Dedifferentiated amniotic fluid mesenchymal stem cell (primary cell): ENCODE measurements at regions not wholly inside any gene's neighbourhood (a gene's known extent, or its start where the extent isn't known, plus 50 kb on each side); places are given as distances from the start of the nearest gene placed in this dataset.
"Not testable (repeated sequence)": the region's sequence is repeated elsewhere in the genome, so short reads cannot be mapped to it uniquely, and the experiment has no call there.

Source experiments
- DNase-seq: peaks from one replicate; pipeline ENCODE4 v3.0.0-alpha.2; 2016; ENCODE audit errors: extremely low spot score

DNA sequence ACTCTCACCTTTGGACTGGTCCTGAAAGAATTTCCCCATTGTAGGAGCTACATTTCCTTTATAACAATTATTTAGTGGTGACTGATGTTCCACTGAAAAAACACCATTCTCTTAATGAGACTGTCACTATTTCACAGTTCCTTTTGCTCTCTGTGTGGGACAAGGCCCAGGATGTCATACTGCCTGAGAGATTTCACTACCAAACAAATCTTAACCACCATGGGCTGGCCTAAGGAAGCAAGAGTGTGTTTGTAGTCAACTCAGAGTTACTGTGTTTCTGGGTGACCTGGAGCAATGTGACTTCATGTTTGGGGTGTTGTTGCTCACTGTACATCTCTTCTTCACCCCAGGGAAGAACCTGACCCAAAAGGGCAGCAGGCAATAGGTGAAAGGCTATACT, 50.1 kb upstream of the ZNF608 start:
- no peak for DNase-seq

DNA sequence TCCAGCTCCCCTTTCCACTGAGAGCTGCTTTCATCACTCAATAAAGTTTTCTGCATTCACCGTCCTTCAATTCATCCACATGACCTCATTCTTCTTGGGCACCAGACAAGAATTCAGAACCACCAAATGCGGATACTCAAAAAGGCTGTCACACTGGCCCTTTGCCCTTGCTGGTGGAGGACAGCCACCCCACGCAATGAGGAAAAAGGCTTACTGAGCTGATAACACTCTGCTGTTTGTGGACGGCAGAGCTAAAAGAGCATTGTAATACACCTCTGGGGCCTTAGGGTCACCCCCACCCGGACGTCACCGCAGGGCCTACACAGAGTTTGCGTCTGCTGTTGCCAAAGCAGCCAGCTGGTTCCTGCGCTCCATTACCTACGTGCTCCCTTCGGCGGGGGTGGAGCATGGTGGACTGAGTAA, 51.2 kb upstream of the ZNF608 start:
- no peak for DNase-seq

DNA sequence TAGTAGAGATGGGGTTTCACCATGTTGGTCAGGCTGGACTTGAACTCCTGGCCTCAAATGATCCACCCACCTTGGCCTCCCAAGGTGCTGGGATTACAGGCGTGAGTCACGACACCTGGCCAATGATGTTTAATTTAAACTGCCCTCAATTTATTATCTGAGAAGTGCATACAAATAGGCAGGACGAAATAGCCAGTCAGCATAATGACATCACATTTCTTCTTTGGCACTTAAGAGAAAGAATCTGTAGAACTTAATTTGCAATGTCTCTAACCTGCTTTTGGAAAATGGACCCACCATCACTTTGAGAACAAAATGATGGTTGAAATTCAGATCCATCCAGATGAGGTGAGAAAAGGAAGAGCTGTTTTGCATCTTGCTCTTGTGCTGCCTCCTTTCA, 52.5 kb upstream of the ZNF608 start:
- DNase-seq, result no peak

DNA sequence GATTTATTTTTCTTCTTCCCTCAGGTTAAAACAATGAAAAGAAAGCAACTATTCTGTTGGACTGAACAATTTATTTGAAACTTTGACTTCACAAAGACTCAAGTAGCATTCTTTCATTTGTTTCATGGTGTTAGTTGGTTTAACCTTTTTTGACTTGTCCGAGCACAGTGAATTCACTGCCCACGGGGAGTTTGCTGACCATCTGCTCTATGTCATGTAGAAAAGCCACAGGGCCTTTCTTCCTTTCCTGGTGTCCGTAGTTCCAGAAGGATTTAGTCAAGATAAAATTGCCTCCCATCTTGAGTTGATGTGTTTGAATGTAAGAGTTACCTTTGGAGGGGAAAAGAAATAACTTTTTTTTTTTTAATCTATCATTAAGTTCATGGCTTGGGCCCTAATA, 55.1 kb upstream of the ZNF608 start:
- no peak for DNase-seq

DNA sequence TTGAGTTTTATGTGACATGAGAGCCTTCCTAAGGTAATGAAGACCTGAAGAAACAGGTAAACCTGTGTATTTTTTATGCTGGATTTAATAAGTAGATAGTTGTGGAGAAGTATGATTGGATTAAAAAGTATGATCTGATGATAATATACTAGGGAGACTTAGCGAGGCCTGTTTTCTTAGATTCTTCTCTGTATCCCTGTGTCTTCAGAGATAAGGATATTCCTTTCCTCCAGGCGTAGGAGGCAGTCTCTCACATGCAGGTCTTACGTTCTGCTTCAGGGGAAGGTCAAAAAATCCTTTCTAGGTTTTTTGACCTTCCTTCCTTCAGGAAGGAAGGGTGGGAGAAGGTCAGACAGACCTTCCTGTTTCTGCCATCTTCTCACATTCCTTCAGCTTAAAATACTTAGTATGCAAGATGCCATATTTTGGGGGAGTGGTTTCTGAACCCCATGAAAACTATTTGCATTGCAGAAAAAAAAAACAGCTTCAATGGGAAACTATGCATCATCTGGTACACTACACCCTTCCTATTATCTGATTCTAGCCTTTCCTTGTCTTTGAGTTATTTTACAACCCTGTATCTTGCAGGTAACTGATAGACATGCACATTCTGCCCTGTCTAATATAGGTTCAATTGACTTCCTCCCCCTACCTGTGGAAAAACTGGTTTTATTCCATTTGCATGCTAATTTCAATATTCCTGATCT, 57.3 kb upstream of the ZNF608 start:
- no peak for DNase-seq

DNA sequence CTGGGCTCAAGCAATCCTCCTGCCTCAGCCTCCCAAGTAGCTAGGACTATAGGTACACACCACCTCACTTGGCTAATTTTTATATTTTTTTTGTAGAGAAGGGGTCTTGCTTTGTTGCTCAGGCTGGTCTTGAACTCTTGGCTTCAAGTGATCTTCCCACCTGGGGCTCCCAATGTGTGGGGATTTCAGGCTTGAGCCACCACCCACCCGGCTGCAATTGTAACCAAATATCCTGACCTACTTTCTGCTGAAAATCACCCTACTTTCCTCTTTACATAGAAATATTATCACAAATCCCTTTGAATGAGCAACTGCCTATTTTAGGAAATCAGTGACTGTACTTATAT, 59.6 kb upstream of the ZNF608 start:
- no peak for DNase-seq

DNA sequence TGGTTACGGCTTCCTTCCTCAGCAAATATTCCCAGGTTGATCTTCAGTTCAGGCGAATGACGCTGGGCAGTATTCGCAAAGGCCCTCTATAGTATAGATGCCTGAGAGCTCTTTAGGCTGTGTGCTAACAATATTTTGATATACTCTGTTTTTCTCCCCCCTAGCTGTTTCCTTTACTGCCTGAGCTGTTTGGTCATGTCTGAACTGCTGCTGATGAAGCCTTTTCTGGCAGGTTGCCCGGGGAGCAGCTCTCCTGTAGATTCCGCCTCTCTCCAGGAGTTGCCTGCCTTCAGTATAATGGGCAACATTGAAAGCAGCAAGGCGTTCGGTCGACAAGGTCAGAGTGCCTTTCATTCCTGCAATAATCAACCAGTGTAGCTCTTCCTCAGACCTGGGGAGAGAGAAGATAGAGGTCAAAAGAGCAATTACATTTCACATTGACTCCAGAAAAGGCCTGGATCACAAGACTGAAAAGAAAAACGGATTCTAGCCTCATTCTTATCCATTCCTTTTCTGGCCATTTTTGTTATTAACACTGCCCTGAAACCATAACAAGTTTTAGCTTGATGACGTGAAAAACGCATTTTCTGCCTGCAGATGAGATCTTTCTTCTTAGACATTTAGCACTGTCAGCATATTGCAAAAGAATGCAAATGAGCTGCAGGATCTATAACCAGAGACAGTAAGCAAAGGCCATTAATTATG, 60.1 kb upstream of the ZNF608 start:
- DNase-seq, result no peak

DNA sequence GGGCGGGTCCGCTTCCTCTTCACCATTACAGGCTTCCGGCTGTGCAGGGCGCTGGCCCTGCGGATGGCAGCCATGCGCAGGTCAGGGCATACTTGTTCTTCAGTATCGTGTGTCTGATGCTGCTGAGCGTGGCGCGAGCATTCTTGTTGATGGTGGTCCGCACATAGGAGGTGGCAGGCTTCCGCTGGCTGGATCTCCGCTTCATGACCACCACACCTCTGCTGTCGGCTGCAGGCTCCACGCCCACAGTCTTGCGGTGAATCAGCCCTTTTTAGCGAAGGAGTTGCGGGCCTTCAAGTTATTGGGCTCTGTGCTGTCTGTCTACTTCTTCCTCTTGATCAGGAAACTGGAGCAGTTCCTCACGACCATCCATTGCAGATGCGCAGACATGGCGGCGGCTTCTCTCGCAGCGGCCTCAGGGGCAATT, 62.4 kb upstream of the ZNF608 start:
- no peak for DNase-seq

DNA sequence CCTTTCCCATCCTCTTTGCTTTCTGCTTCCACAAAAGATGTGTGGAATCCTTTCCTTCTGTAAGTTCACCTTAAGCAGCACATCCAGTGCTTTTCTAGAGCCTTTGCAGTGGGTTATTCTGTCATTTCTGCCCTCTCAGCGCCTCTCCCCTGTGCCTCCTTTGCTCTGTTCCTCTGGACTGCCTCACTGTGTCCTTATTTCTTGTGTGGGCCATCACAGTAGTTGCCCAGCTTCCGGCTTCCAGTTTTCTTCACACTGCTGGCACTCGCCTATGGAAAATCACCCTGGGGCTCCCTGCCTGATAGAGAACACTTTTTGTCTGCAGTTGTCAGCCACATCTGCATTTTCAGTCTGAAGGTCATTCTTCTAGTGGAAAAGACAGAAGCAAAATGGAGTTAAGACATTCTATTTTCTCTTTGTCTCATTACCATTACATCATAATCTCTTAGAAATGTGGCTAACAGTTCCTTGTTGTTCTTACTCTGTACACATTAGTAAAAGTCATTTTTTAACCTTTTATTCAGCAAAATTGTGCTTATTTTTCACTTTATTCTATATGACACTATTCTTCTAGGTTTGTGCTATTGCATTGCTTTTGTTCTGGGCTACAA, 64.1 kb upstream of the ZNF608 start:
- DNase-seq, result no peak

DNA sequence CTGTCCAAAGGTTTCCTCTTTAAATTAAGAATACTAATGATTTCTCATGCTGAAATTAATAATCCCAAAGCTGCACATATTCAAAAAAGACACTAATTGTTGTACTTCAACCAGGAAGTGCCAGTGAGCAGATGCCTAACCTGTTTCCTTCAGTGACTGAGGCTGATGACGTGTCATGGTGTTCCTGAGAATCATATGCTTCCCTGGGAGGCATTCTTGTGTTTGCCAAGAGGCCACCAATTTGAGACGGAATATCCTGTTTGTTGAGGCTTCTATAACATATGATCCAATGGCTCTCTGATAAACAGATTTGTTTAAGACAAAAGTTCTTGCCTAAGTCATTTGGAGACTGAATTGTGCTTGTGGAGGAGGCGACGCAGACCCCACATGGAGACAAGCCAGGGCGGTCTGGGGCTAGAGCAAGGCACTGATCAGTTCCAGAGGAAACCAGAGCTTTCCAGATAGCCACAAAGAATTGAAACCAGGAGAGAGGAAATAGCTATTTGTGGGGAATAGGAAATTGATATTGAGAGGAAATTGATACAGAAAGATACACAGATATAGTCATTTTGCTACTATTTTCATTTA, 66.4 kb upstream of the ZNF608 start:
- DNase-seq, result no peak

DNA sequence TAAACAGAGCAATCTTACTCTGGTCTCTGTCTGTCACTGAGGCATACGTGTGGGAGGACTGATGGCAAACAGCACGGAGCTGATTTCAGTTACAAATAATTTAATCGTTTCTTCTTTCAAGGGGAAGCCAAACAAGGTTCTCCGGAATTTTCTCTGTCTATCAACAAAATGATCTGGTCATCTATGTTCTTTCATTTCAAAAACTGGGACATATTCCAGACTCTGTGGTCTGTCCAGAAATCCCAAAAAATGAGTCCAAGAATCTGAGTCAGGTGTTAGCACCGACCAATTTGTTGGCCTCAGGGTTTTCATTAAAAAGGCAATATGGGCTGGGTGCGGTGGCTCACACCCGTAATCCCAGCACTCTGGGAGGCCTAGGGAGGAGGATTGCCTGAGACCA, 69.9 kb upstream of the ZNF608 start:
- no peak for DNase-seq

DNA sequence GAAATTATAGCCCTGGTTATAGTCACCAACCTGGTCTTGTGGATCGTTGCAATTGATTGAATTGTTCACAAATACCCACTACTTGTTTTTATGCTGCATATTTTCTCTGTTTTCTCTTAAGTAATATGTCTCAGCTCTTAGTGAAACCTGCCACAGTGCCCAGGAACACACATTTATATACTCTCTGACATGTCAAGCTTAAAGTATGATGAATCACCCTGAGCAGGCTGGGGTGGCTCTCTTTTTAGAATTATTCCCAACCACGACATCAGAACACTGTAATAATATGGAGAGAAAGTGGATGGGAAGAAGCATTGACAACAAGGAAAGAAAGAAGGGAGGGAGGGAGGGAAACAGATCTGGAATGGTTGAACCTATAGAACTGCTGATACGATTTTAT, 72.8 kb upstream of the ZNF608 start:
- DNase-seq, result peak; percentile 20

DNA sequence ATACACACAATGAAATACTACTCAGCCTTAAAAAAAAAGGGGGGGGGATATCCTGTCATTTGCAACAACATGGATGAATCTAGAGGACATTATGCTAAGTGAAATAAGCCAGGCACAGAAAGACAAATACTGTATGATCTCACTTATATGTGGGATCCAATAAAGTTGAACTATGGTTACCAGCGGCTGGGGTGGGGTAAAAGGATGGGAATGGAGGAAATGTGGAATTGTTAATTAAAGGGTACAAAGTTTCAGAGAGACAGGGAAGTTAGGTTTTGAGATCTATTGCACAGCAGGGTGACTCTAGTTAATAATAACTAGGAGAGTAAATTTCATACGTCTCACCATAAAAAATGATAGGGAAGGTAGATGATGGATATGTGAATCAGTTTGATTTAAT, 76.2 kb upstream of the ZNF608 start:
- DNase-seq, result no peak

DNA sequence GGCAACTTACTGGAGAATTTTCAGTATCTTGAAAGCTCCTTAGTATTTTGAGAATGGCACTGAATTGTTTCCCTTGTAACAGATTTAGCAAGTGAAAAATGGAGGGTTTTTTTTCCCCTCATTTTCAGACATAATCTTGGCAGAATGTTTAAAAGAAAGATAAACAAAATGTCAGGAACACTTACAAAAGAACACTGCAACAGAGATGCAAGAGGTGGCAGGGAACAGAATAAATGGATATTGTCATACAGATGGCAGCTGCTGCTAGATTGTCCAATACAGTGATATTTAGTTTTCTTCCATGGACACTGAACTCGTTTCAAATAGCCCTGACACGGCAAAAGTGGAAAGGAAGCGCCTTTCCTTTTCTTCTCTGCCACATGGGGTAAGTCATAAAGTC, 76.9 kb upstream of the ZNF608 start:
- DNase-seq, result no peak

DNA sequence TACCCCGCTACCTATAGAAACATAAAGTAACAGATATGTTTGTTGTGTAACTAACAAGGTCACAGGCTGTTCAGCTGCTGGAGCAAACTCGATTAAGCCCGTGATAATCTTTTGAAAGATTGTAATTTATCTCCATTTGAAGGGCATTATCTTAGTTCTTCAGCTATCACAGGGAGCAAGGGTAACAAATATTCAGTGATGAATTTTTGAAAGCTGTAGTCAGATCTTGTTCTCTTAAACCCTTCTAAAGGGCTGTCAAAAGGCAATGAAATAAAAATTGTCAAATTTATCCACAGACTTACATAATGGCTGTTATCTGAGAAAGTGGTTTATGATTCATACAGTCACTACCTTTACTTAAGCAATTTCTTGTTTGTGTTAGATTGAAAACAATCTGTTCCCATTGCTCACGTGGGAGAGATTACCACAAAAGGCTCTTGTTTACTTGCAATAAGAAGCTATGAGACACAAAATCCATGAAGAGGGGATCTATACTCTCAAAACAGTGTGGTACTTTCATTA, 78.3 kb upstream of the ZNF608 start:
- no peak for DNase-seq

DNA sequence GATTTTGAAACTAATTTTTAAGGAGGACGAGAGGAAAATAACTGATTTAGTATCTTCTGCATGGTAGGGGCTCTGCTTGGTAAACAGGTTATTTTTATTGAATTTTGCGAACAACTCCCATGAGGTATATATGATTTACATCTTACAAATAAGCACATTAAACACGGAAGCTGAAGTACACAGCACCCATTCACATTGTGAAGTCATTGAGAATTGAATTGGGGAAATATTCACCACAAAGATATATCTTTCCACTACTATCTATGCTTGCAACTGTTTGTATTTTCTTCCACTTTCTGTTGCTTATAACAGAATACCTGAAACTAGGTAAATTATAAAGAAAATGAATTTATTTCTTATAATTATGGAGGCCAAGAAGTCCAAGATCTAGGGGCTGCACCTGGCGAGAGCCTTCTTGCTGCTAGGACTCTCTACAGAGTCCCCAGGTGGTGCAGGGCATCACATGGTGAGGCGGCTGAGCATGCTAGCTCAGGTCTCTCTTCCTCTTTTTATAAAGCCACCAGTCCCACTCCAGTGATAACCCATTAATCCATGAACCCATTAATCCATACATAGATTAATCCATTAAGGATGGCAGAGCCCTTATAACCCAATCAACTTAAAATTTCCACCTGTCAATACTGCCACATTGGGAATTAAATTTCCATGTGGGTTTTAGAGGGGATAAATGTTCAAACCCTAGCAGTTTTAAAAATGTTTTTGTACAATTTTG, 79.0 kb upstream of the ZNF608 start:
- DNase-seq, result no peak

DNA sequence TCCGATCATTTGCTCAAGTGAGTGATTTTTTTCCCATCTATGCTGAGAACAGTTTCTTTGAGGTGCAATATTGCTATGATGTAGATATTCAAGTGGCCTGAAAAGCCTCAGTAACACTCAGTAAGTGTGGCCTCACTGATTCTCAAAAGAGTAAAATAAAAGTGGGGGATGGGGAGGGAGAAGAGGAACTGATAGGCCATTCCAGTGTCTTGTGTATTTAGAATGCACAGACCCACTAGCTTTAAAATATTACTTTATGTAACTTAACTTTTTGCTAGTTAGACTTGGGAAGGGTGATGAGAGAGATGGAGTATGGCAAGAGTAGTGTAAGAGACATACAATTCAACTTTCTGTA, 79.5 kb upstream of the ZNF608 start:
- DNase-seq, result no peak

DNA sequence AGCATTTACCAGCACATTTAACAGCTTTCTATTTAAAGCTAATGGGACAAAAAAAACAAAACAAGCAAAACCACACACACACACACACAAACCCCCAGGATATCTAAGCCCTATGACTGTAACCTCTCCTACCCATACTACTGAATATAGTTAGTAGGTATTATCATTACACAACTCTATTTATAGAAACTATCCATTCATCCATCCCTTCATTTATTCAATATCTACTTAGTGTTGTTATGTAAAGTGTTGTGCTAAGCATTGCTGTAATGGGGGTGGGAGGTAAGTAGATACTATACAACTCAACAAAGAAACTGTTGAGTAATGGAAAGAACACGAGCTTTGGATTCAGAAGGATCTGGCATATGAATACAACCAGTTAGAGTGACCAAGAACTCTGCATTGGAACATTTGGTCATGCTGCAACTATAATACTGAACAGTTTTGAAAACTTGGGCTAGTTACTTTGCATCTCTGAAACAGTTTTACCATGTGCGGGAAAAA, 82.3 kb upstream of the ZNF608 start:
- DNase-seq, result no peak

DNA sequence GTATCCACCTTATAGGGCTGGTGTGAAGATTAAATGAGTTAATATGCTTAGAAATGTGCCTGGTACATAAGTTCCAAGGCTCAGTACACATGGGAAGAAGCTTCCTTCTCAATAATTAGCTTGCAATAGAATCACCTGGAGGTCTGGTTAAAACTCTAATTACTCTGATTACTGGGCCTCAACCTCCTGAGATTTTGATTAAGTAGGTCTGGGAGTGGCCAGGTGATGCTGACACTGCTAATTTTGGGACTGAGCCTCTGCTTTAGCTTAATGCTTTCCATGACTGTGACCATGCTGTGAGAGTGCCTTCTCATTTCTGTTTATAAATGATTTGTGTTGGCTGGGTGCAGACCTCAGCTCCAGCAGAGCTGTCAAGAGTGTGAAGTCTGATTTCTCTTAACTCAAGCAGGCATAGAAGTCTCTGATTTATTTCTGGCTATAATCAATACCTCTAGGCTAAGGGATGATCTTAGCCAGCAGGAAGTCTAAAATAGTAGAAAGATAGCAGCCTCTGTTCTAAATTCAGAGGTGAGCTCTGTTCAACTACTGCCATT, 85.3 kb upstream of the ZNF608 start:
- DNase-seq, result no peak

DNA sequence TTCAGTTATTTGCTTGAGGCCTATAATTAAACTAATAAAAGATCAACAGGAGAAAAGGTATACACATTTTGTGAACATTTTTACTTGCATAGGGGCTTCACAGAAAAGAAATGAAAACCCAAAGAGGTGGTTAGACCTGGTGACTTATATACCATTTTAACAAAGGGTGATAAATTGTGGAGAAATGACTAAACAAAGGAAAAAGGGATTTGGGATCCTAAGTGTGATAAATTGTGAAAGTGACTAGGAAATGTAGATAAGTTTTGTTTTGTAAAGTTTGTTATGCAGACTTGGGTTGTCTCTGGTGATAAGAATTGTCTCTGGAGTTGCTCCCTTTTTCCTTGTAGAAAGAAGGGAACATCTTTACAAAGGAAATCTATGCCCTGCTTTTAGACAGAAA, 86.1 kb upstream of the ZNF608 start:
- DNase-seq, result no peak

DNA sequence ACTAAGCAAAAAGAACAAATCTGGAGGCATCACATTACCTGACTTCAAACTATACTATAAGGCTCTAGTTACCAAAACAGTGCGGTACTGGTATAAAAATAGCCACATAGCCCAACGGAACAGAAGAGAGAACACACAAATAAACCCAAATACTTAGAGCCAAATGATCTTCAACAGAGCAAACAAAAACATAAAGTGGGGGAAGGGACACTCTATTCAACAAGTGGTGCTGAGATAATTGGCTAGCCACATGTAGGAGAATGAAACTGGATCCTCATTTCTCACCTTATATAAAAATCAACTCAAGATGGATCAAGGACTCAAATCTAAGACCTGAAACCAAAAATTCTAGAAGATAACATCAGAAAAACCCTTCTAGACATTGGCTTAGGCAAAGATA, 89.9 kb upstream of the ZNF608 start:
- not testable (repeated sequence) for DNase-seq
